GM12873 (cell line): ENCODE measurements at regions not wholly inside any gene's neighbourhood (a gene's known extent, or its start where the extent isn't known, plus 50 kb on each side); places are given as distances from the start of the nearest gene placed in this dataset.

Source experiments
- TF ChIP-seq, protein P1 (sequence below): IDR thresholded peaks from 2 replicates; pipeline ENCODE4 v1.5.1; 2012; ENCODE audit warnings: low read depth, mild to moderate bottlenecking, moderate library complexity, low read length, control low read depth; ENCODE audit not compliant: insufficient read depth; ENCODE audit errors: missing control alignments

- TF ChIP-seq, protein P1, sequence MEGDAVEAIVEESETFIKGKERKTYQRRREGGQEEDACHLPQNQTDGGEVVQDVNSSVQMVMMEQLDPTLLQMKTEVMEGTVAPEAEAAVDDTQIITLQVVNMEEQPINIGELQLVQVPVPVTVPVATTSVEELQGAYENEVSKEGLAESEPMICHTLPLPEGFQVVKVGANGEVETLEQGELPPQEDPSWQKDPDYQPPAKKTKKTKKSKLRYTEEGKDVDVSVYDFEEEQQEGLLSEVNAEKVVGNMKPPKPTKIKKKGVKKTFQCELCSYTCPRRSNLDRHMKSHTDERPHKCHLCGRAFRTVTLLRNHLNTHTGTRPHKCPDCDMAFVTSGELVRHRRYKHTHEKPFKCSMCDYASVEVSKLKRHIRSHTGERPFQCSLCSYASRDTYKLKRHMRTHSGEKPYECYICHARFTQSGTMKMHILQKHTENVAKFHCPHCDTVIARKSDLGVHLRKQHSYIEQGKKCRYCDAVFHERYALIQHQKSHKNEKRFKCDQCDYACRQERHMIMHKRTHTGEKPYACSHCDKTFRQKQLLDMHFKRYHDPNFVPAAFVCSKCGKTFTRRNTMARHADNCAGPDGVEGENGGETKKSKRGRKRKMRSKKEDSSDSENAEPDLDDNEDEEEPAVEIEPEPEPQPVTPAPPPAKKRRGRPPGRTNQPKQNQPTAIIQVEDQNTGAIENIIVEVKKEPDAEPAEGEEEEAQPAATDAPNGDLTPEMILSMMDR = no peak
These were observed 329.5 kb upstream of the CWC22 start for GRCh38 chr2:180336550-180336949.

- TF ChIP-seq, protein P1 = no peak
These were observed 327.4 kb upstream of the CWC22 start for GRCh38 chr2:180334514-180334913.

DNA sequence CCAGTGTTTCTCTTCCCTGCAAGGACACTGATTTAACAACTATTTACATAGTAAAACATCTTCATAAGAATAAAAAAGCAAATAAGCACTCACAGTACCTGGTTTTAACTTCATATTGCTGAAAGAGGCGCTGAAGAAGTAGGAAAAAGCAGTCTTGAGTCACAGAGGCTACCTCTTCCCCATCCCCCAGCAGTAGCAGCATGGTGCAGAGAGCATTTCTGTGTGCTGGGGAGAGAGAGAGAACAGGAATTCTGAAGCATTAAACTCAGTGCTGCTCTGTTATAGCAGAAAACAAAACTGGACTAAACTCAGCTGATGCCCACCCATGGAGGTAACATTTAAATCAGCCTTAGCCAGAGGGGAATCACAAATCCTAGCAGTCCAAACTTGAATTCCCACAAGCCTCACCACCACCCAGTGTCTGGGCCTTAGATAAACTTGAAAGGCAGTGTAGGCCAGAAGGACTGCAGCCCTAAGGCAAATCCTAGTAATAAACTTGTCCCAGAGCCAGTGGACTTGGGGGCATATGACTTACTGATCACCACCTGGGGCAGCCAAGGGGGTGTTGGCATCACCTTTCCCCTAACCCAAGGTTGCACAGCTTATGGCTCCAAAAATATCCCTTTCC lies 321.8 kb upstream of the CWC22 start:
- TF ChIP-seq, protein P1 = no peak

DNA sequence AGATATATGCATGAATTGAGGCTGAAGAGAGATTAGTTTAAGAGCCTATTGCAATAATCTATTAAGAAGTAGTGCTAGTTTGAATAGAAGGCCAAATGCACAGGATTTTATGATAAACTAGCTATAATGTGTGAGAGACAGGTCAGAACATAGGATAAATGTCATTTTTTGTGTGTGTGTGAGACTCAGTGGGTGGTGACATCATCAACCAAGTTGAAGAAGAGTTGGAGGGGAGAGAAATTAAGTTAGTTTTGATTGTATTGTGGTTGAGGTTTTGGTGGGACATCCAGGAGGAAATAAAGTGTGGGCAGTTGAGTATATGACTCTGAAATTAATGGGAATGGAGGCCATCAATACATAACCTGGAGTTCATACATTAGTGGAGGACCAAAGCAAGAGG lies 320.1 kb upstream of the CWC22 start:
- TF ChIP-seq, protein P1 = no peak

DNA sequence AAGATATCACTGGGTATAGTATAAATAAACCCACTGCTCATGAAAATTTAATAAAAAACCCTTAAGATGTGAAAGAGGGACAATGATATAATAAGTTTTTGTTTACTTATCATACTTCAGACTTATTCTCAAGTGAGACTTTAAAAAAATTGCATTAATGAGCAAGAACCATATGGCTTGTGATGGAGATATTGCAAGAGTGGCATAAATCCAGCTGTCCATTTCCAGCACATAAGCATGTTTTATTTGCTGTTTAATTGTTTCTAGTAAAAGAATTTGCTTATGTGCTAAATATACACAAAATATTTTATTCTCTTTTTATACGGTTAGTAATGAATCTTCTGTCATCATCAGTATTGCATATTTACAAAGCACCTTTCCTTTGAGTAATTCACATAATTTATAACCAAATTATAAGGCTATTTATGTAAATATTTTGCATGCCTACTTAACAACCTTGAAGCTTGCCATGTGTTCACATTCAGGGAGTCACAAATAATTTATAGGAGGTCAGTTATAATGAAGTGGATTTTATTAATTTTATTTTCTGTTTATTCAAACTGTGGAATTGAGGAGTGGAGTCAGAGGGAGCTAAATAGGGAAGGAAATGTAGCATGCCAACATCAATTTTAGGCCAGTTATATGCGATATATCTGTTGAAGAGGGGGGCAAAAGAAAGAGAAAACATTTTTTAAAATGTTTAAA lies 318.5 kb upstream of the CWC22 start:
- TF ChIP-seq, protein P1 = no peak

GRCh38 chr2:180324182-180324581 lies 317.1 kb upstream of the CWC22 start:
- TF ChIP-seq, protein P1 = no peak

- TF ChIP-seq, protein P1 = no peak
These were observed 315.7 kb upstream of the CWC22 start for GRCh38 chr2:180322781-180323180.
